ENCODE measurements at regions not wholly inside any gene's neighbourhood (a gene's known extent, or its start where the extent isn't known, plus 50 kb on each side); places are given as distances from the start of the nearest gene placed in this dataset.

DNA sequence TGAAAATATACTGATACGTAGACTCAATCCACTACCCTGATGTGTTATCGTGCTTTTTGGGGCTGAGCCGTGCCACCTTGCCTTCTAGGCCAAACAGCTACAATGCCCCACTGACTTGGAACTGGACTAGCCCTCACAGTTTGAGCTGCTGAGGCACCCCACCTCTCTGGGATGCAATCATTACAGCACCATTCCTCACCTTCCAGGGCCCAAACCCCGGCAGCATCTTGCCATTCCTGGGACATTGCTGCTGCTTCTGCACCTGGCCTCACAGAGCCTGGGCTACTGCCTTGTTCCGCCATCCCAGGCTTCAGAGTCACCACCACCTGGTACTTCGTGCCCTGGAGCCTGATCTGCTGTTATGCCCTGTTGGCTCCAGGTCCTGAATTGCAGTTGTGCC lies 89.5 kb upstream of the SNCAIP start (continued):
- TF ChIP-seq, protein P1, sequence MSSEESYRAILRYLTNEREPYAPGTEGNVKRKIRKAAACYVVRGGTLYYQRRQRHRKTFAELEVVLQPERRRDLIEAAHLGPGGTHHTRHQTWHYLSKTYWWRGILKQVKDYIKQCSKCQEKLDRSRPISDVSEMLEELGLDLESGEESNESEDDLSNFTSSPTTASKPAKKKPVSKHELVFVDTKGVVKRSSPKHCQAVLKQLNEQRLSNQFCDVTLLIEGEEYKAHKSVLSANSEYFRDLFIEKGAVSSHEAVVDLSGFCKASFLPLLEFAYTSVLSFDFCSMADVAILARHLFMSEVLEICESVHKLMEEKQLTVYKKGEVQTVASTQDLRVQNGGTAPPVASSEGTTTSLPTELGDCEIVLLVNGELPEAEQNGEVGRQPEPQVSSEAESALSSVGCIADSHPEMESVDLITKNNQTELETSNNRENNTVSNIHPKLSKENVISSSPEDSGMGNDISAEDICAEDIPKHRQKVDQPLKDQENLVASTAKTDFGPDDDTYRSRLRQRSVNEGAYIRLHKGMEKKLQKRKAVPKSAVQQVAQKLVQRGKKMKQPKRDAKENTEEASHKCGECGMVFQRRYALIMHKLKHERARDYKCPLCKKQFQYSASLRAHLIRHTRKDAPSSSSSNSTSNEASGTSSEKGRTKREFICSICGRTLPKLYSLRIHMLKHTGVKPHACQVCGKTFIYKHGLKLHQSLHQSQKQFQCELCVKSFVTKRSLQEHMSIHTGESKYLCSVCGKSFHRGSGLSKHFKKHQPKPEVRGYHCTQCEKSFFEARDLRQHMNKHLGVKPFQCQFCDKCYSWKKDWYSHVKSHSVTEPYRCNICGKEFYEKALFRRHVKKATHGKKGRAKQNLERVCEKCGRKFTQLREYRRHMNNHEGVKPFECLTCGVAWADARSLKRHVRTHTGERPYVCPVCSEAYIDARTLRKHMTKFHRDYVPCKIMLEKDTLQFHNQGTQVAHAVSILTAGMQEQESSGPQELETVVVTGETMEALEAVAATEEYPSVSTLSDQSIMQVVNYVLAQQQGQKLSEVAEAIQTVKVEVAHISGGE (tag by site-specific recombination; conservative IDR thresholded peaks at IDR 0.05; ENCODE audit: low read depth): no peak
- TF ChIP-seq ZNF707 (tag by site-specific recombination; IDR thresholded peaks at IDR 0.05) (no peak), ZNF324 (tag by site-specific recombination; IDR thresholded peaks at IDR 0.05) (no peak), ZNF175 (tag by site-specific recombination; IDR thresholded peaks at IDR 0.05) (no peak)

DNA sequence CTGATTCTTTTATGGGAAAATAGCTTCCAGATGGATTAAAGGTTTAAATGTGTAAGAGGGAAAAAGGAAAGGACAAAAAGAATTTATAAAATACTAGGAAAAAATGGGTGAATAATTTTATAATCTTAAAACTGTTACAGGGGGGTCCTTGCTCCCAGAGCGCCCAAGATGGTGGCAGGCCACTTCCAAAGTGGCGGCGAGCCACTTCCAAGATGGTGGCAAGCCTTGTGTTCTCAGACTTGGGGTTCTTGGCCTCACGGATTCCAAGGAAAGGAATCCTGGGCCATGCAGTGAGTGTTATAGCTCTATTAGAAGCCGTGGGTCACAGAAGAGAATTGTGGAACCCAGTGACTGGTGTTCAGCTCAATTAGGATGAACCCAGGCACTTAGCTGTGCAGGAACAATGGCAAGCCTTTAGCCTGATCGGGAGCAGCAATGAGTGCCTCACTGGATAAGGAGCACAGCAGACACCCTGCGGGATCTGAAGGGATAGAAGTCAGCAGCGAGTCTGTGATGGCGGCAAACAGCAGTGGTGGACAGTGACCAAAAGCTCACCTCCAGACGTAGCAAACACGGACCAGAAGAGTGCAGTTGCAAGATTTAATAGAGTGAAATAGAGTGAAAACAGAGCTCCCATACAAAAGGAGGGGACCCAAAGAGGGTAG lies 83.2 kb upstream of the SNCAIP start:
- no peak overlapping the region for H3K4me3 ChIP-seq (ENCODE audit: low read depth, low read length)
- POLR2A ChIA-PET: no interaction called here
- no peaks in the 10 kb centered on the region for H3K9me3 ChIP-seq (ENCODE audit: control insufficient read depth, insufficient read depth, low read depth, low read length)
- no peaks in the 10 kb centered on the region for H3K36me3 ChIP-seq (ENCODE audit: control insufficient read depth in 2 of 2, insufficient read depth in 1 of 2, low read length in 2 of 2)
- CTCF ChIA-PET: interaction anchor here (0.8 kb wide), 1 partner anchor 18 kb away, joined by 3 read pairs; no protein-coding TSS in a partner anchor
- TF ChIP-seq ZBTB20 (tag by site-specific recombination; IDR thresholded peaks at IDR 0.05) (no peak), ZNF341 (tag by site-specific recombination; IDR thresholded peaks at IDR 0.05; ENCODE audit: low read depth) (no peak), ZNF174 (tag by site-specific recombination; IDR thresholded peaks at IDR 0.05) (no peak), TCF7L2 (IDR thresholded peaks at IDR 0.05; ENCODE audit: borderline replicate concordance, low read depth, low read length) (no peak), ZNF221 (tag by site-specific recombination; IDR thresholded peaks at IDR 0.05; ENCODE audit: borderline replicate concordance) (no peak), ZNF747 (tag by site-specific recombination; IDR thresholded peaks at IDR 0.05) (no peak), MZF1 (tag by site-specific recombination; IDR thresholded peaks at IDR 0.05; ENCODE audit: borderline replicate concordance) (no peak)
- TF ChIP-seq, protein P2, sequence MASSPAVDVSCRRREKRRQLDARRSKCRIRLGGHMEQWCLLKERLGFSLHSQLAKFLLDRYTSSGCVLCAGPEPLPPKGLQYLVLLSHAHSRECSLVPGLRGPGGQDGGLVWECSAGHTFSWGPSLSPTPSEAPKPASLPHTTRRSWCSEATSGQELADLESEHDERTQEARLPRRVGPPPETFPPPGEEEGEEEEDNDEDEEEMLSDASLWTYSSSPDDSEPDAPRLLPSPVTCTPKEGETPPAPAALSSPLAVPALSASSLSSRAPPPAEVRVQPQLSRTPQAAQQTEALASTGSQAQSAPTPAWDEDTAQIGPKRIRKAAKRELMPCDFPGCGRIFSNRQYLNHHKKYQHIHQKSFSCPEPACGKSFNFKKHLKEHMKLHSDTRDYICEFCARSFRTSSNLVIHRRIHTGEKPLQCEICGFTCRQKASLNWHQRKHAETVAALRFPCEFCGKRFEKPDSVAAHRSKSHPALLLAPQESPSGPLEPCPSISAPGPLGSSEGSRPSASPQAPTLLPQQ (tag by site-specific recombination; IDR thresholded peaks at IDR 0.05): no peak
- no peaks in the 10 kb centered on the region for H3K4me1 ChIP-seq (ENCODE audit: control insufficient read depth, insufficient read depth, low read length)
- H3K27ac ChIP-seq (ENCODE audit: extremely low read depth, low read depth, low read length): no peak overlapping the region

DNA sequence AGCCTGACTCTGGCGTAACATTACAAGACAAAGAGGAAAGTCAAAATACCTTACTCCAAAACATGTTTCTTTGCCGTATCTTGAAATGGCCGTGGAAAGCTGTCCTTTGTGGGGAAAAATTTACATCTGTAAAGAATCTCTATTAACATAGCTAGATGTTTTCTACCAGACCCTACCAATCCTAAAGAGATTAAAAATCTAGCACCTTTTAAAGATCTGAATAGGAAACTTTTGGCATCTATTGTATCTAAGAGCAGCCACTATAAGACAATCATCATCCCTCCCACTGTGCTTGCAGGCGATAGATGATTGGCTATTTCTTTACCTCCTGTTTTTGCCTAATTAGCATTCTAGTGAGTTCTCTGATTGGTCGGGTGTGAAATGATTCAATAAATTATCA lies 82.5 kb upstream of the SNCAIP start:
- CTCF ChIA-PET: interaction anchor here (0.8 kb wide), 1 partner anchor 18 kb away, joined by 3 read pairs; no protein-coding TSS in a partner anchor
- Histone ChIP-seq H3K27ac (ENCODE audit: extremely low read depth, low read depth, low read length) (no peak overlapping the region), H3K36me3 (ENCODE audit: control insufficient read depth in 2 of 2, insufficient read depth in 1 of 2, low read length in 2 of 2) (no peaks in the 10 kb centered on the region), H3K9me3 (ENCODE audit: control insufficient read depth, insufficient read depth, low read depth, low read length) (no peaks in the 10 kb centered on the region), H3K4me1 (ENCODE audit: control insufficient read depth, insufficient read depth, low read length) (no peaks in the 10 kb centered on the region), H3K4me3 (ENCODE audit: low read depth, low read length) (no peak overlapping the region)
- POLR2A ChIA-PET: no interaction called here
- TF ChIP-seq ZNF624 (tag by site-specific recombination; IDR thresholded peaks at IDR 0.05) (no peak), ZNF324 (tag by site-specific recombination; IDR thresholded peaks at IDR 0.05) (no peak)

DNA sequence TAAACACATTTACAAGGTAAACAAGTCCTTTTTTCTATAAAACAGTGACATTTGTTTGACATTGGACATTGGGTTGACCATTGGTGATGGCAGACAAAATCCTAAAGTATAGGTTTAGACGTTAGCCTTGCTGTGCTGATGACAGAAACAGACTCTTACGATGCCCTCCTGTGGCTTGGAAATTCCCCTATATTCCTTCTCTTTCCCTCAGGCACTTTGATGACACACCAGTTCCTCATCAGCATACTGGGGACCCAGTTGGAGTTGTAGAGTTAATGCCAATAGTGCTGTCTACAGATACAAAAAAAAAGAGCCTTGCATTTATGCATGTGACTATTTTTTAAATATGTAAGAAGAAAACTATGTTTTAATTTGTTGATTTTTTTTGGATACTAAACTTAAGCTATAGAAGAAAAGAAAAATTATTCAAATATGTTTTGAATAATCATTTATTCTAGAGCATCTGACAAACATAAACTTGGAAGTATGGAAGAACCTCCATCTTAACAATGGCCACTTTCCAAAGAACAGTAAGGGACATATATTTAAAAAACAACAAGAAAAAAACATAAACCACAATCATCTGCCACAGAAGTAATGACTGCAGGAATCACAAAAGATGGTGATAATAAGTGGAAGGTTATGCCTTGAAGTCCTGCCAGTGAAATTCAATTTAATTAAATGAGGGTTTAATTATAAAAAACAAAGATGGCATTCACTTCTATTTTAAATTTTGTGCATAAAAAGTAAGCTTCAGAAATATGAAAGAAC lies 75.6 kb upstream of the SNCAIP start:
- Histone ChIP-seq H3K4me3 (ENCODE audit: low read depth, low read length) (no peak overlapping the region), H3K27ac (ENCODE audit: extremely low read depth, low read depth, low read length) (no peak overlapping the region), H3K4me1 (ENCODE audit: control insufficient read depth, insufficient read depth, low read length) (no peaks in the 10 kb centered on the region), H3K36me3 (ENCODE audit: control insufficient read depth in 2 of 2, insufficient read depth in 1 of 2, low read length in 2 of 2) (no peaks in the 10 kb centered on the region), H3K9me3 (ENCODE audit: control insufficient read depth, insufficient read depth, low read depth, low read length) (no peaks in the 10 kb centered on the region)
- ChIA-PET POLR2A (no interaction called here), CTCF (no interaction called here)
- TF ChIP-seq ZNF112 (tag by site-specific recombination; IDR thresholded peaks at IDR 0.05) (no peak), ZNF354C (tag by site-specific recombination; IDR thresholded peaks at IDR 0.05; ENCODE audit: borderline replicate concordance, low read depth) (no peak), ZNF433 (tag by site-specific recombination; IDR thresholded peaks at IDR 0.05; ENCODE audit: low read depth) (no peak), ZNF629 (tag by site-specific recombination; IDR thresholded peaks at IDR 0.05) (no peak), ZBTB8A (tag by site-specific recombination; IDR thresholded peaks at IDR 0.05) (no peak), ZNF350 (tag by site-specific recombination; IDR thresholded peaks at IDR 0.05) (no peak), MEIS1 (CRISPR knock-in tag; IDR thresholded peaks at IDR 0.05; ENCODE audit: borderline replicate concordance) (no peak), RBAK (tag by site-specific recombination; IDR thresholded peaks at IDR 0.05) (no peak)
- TF ChIP-seq, protein P3, sequence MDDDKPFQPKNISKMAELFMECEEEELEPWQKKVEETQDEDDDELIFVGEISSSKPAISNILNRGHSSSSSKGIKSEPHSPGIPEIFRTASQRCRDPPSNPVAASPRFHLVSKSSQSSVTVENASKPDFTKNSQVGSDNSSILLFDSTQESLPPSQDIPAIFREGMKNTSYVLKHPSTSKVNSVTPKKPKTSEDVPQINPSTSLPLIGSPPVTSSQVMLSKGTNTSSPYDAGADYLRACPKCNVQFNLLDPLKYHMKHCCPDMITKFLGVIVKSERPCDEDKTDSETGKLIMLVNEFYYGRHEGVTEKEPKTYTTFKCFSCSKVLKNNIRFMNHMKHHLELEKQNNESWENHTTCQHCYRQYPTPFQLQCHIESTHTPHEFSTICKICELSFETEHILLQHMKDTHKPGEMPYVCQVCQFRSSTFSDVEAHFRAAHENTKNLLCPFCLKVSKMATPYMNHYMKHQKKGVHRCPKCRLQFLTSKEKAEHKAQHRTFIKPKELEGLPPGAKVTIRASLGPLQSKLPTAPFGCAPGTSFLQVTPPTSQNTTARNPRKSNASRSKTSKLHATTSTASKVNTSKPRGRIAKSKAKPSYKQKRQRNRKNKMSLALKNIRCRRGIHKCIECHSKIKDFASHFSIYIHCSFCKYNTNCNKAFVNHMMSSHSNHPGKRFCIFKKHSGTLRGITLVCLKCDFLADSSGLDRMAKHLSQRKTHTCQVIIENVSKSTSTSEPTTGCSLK (tag by site-specific recombination; IDR thresholded peaks at IDR 0.05): no peak
